MCF 10A (cell line): ENCODE measurements at regions not wholly inside any gene's neighbourhood (a gene's known extent, or its start where the extent isn't known, plus 50 kb on each side); places are given as distances from the start of the nearest gene placed in this dataset.

ENCODE experiments used
- BruUV-seq: library from RNA; stranded (reverse); fragments of 400-500 nt; replicated peaks from 2 replicates; lab custom pipeline; 2021; lab: Mats Ljungman, UMichigan
- CTCF ChIA-PET: fragments of 300-600 bp; sonication (Branson Sonifier 250); formaldehyde crosslinking; extraction: SDS; loops from one replicate; lab custom pipeline; 2021; ENCODE audit warnings: antibody characterized with exemption, inconsistent platforms; lab: Yijun Ruan, JAX
- POLR2A ChIA-PET: fragments of 300-600, 350-650 bp; sonication (Branson Sonifier 250); formaldehyde crosslinking; extraction: SDS; loops from one replicate; lab custom pipeline; 2020; ENCODE audit warnings: antibody characterized with exemption, inconsistent platforms; lab: Yijun Ruan, JAX
- DNase-seq: peaks from one replicate; pipeline ENCODE4 v3.0.0-alpha.2; 2018; ENCODE audit not compliant: unreplicated experiment
- H3K27ac Mint-ChIP-seq: one replicate; pipeline ENCODE4 v1.8.0; 2022; ENCODE audit warnings: mild to moderate bottlenecking, low read depth, mixed read lengths; ENCODE audit not compliant: unreplicated experiment
- H3K27me3 Mint-ChIP-seq: one replicate; pipeline ENCODE4 v1.8.0; 2022; ENCODE audit warnings: mixed read lengths; ENCODE audit not compliant: insufficient read depth, unreplicated experiment
- H3K36me3 Mint-ChIP-seq: one replicate; pipeline ENCODE4 v1.8.0; 2022; ENCODE audit warnings: mild to moderate bottlenecking, moderate library complexity, mixed read lengths; ENCODE audit not compliant: insufficient read depth, unreplicated experiment
- H3K4me1 Mint-ChIP-seq: one replicate; pipeline ENCODE4 v1.8.0; 2022; ENCODE audit warnings: mixed read lengths; ENCODE audit not compliant: insufficient read depth, unreplicated experiment
- H3K4me3 Mint-ChIP-seq: one replicate; pipeline ENCODE4 v1.8.0; 2022; ENCODE audit warnings: mild to moderate bottlenecking, moderate library complexity, mixed read lengths; ENCODE audit not compliant: unreplicated experiment
- H3K9me3 Mint-ChIP-seq: one replicate; pipeline ENCODE4 v1.8.0; 2022; ENCODE audit warnings: mixed read lengths; ENCODE audit not compliant: unreplicated experiment
- intact Hi-C: fragments of 100-400 bp; cut with micrococcal nuclease; formaldehyde crosslinking; loops from 2 replicates; pipeline ENCODE4 v1.14.1; 2022
- TF ChIP-seq, protein P1 (sequence below): fragments of 200-600 bp; IDR thresholded peaks from one replicate; pipeline ENCODE4 v1.8.0; 2022; ENCODE audit warnings: antibody characterized with exemption, mild to moderate bottlenecking; ENCODE audit not compliant: unreplicated experiment

DNA sequence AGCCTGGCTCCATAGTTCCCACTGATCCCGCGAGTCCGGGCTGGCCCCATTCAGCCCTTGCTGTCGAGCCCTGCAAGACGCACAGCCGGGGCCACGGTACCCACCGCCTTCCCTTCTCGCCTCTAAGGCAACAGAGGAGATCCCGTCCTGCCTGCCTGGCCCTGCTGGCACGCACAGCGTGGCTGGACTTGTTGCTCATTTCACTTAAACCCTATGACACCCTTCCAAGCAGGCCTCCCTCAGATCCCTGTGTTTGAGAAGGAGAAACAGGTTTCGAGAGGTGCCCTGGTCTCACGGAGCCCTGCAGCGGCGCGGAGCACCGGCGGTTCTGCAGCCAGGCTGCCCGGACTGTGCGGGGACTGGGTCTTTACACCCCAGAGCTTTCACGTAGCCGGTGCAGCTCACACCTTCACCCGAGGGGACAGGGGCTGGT is 1048.4 kb downstream of the BRD1 start:
- CTCF ChIA-PET = no interaction called here
- intact Hi-C loops = no loop called here
- TF ChIP-seq, protein P1, sequence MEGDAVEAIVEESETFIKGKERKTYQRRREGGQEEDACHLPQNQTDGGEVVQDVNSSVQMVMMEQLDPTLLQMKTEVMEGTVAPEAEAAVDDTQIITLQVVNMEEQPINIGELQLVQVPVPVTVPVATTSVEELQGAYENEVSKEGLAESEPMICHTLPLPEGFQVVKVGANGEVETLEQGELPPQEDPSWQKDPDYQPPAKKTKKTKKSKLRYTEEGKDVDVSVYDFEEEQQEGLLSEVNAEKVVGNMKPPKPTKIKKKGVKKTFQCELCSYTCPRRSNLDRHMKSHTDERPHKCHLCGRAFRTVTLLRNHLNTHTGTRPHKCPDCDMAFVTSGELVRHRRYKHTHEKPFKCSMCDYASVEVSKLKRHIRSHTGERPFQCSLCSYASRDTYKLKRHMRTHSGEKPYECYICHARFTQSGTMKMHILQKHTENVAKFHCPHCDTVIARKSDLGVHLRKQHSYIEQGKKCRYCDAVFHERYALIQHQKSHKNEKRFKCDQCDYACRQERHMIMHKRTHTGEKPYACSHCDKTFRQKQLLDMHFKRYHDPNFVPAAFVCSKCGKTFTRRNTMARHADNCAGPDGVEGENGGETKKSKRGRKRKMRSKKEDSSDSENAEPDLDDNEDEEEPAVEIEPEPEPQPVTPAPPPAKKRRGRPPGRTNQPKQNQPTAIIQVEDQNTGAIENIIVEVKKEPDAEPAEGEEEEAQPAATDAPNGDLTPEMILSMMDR = no peak
- Mint-ChIP-seq H3K36me3 (no peaks in the 10 kb centered on the region), H3K4me1 (no peaks in the 10 kb centered on the region), H3K27me3 (no peaks in the 10 kb centered on the region), H3K4me3 (no peak overlapping the region), H3K27ac (no peak overlapping the region), H3K9me3 (peaks cover 36% of the 10 kb centered on the region)
- BruUV-seq = no TSS peak
- POLR2A ChIA-PET = no interaction called here
- DNase-seq = no peak

DNA sequence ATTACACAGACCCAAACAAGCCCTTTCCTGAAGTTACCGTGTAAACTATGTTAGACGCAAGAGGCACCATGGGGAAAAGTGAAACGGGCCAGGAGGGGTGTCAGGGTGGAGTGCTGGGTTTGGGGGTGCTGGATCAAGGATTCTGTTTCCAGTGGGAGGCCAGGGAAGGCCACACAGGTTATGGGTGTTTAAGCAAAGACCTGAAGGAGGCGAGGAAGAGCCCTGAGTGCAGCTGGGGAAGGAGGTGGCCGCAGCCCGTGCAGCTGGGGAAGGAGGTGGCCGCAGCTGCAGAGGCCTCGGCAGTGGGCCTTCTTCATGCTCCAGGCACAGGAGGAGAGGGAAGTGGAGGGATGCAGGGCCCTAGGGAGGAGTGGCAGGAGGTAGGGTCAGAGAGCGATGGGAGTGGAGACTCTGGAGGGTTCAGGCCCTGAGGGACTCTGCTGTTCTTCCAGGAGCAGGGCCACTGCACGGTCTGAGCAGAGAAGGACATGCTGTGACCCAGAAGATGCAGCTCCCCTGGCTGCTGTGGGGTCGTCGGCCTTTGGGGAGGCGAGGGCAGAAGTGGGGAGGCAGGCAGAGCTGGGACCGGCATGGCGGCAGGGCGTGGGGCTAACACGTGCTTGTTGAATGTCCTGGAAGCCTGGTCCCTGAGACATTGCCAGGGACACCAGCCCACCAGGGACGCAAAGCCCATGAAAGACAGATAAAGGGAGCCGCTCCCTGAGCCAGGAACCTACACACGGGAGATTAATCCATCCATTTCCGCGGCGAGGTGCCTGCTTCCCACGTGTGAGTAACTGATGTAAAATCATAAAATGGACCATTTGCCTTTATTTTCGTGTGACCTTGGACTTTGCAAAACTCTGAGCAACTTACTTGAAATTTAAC is 1049.1 kb downstream of the BRD1 start:
- TF ChIP-seq, protein P1 = no peak
- Mint-ChIP-seq H3K9me3 (peaks cover 43% of the 10 kb centered on the region), H3K27me3 (no peaks in the 10 kb centered on the region), H3K36me3 (no peaks in the 10 kb centered on the region), H3K27ac (no peak overlapping the region), H3K4me3 (no peak overlapping the region), H3K4me1 (no peaks in the 10 kb centered on the region)
- ChIA-PET POLR2A (no interaction called here), CTCF (interaction anchor here (0.7 kb wide), 1 partner anchor 925 kb away, joined by 3 read pairs; no protein-coding TSS in a partner anchor)
- no peak for DNase-seq
- intact Hi-C loops = no loop called here
- BruUV-seq = no TSS peak

DNA sequence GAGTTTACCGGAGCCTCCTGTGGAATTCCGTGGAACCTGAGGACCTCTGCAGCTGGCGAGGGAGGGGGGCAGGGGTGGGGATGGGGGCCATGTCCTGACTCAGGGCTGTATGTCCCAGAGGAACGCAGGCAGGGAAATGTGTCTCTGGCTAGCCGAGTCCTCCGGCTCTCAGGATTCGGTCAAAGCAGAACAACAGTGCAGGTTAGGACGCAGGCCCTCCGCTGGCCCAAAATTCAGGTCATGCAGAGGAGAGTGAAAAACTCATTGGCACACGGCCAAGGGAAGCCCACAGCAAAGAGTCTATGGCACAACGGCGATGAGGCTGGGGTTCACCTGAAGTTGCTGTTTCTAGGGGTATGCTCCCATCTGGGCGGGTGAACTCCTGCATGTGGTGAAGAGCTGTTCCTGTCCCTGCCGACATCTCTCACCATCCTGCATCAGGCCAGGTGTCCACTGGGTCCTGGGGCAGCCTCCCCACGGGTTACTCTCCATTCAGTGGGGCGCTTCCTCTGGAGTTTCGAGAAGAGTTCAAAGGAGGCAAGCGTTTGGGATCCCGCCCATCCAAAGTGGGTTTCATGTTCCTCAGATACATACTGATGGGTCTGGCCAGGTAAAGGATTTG is 1055.3 kb downstream of the BRD1 start:
- Mint-ChIP-seq H3K36me3 (no peaks in the 10 kb centered on the region), H3K27ac (no peak overlapping the region), H3K27me3 (no peaks in the 10 kb centered on the region), H3K4me1 (no peaks in the 10 kb centered on the region), H3K4me3 (no peak overlapping the region), H3K9me3 (peaks cover 60% of the 10 kb centered on the region)
- TF ChIP-seq, protein P1 = no peak
- ChIA-PET CTCF (no interaction called here), POLR2A (no interaction called here)
- intact Hi-C loops = no loop called here
- BruUV-seq = no TSS peak
- DNase-seq = no peak

DNA sequence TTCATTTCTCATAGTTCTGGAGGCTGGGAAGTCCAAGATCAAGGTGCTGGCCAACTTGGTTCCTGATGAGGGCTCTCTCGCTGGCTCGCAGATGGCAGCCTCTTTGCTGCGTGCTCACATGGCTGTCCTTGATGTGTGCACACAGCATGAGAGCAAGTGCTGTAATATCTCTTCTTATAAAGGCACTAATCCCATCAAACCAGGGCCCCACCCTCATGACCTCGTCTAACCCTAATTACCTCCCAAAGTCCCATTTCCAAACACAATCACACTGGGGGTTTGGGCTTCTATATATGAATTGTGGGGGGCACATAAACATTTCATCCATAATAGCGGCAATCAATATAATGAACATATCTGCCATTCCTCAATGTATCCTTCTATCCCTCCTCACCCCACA is 1062.1 kb downstream of the BRD1 start:
- BruUV-seq = no TSS peak
- Mint-ChIP-seq H3K27ac (no peak overlapping the region), H3K27me3 (no peaks in the 10 kb centered on the region), H3K9me3 (peaks cover 52% of the 10 kb centered on the region), H3K36me3 (no peaks in the 10 kb centered on the region), H3K4me1 (no peaks in the 10 kb centered on the region), H3K4me3 (no peak overlapping the region)
- DNase-seq = no peak
- intact Hi-C loops = no loop called here
- TF ChIP-seq, protein P1 = no peak
- CTCF ChIA-PET = no interaction called here
- POLR2A ChIA-PET = no interaction called here
